H9 (cell line): ENCODE measurements at regions not wholly inside any gene's neighbourhood (a gene's known extent, or its start where the extent isn't known, plus 50 kb on each side); places are given as distances from the start of the nearest gene placed in this dataset.

Experiments
- DNase-seq: peaks from one replicate; pipeline ENCODE4 v3.0.0-alpha.2; 2017
- H2AFZ ChIP-seq: one replicate; pipeline ENCODE4 v1.6.1; 2013; ENCODE audit warnings: mild to moderate bottlenecking, low read length, control low read depth, moderate library complexity
- H2AK5ac ChIP-seq: 2 replicates; pipeline ENCODE4 v1.6.1; 2013; ENCODE audit warnings: low read length, control low read depth, mixed read lengths; ENCODE audit not compliant: insufficient read length
- H2BK120ac ChIP-seq: one replicate; pipeline ENCODE4 v1.6.1; 2013; ENCODE audit warnings: low read depth, mild to moderate bottlenecking, low read length, control low read depth, inconsistent platforms; ENCODE audit not compliant: poor library complexity, severe bottlenecking
- H2BK12ac ChIP-seq: 2 replicates; pipeline ENCODE4 v1.6.1; 2013; ENCODE audit warnings: low read length, control low read depth, mixed read lengths, low read depth; ENCODE audit not compliant: insufficient read length
- H2BK15ac ChIP-seq: 2 replicates; pipeline ENCODE4 v1.6.1; 2013; ENCODE audit warnings: low read depth, low read length, control low read depth
- H2BK20ac ChIP-seq: one replicate; pipeline ENCODE4 v1.6.1; 2013; ENCODE audit warnings: low read depth, mild to moderate bottlenecking, low read length, control low read depth, inconsistent platforms; ENCODE audit not compliant: poor library complexity, severe bottlenecking
- H2BK5ac ChIP-seq: 2 replicates; pipeline ENCODE4 v1.6.1; 2013; ENCODE audit warnings: low read length, control low read depth, mixed read lengths; ENCODE audit not compliant: insufficient read length
- H3K14ac ChIP-seq: 2 replicates; pipeline ENCODE4 v1.6.1; 2013; ENCODE audit warnings: low read length, control low read depth; ENCODE audit not compliant: insufficient read depth
- H3K18ac ChIP-seq: 2 replicates; pipeline ENCODE4 v1.6.1; 2013; ENCODE audit warnings: low read depth, mild to moderate bottlenecking, mixed read lengths, low read length, control low read depth; ENCODE audit not compliant: insufficient read length
- H3K23ac ChIP-seq: 2 replicates; pipeline ENCODE4 v1.6.1; 2013; ENCODE audit warnings: low read length, control low read depth, mixed read lengths, low read depth; ENCODE audit not compliant: insufficient read length
- H3K23me2 ChIP-seq: 2 replicates; pipeline ENCODE4 v1.6.1; 2013; ENCODE audit warnings: low read depth, mild to moderate bottlenecking, mixed read lengths, low read length, control low read depth; ENCODE audit not compliant: insufficient read length, poor library complexity, severe bottlenecking
- H3K27ac ChIP-seq: 2 replicates; pipeline ENCODE4 v1.5.1; 2013; ENCODE audit warnings: low read length, control low read depth, mixed read lengths, low read depth; ENCODE audit not compliant: insufficient read length
- H3K27me3 ChIP-seq: 2 replicates; pipeline ENCODE4 v1.6.1; 2013; ENCODE audit warnings: low read length, control low read depth, inconsistent platforms; ENCODE audit not compliant: insufficient read depth
- H3K4ac ChIP-seq: 2 replicates; pipeline ENCODE4 v1.6.1; 2013; ENCODE audit warnings: low read depth, mild to moderate bottlenecking, control low read depth, inconsistent platforms, low read length, moderate library complexity
- H3K4me1 ChIP-seq: 2 replicates; pipeline ENCODE4 v1.6.1; 2013; ENCODE audit warnings: low read length, control low read depth, inconsistent platforms; ENCODE audit not compliant: insufficient read depth
- H3K4me2 ChIP-seq: 2 replicates; pipeline ENCODE4 v1.6.1; 2013; ENCODE audit warnings: low read length, control low read depth, mixed read lengths; ENCODE audit not compliant: insufficient read length, insufficient read depth
- H3K56ac ChIP-seq: 2 replicates; pipeline ENCODE4 v1.6.1; 2013; ENCODE audit warnings: low read depth, mild to moderate bottlenecking, mixed read lengths, low read length, control low read depth; ENCODE audit not compliant: insufficient read length
- H3K79me1 ChIP-seq: 2 replicates; pipeline ENCODE4 v1.6.1; 2013; ENCODE audit warnings: low read depth, mild to moderate bottlenecking, moderate library complexity, low read length, control low read depth, inconsistent platforms; ENCODE audit not compliant: insufficient read depth, poor library complexity, severe bottlenecking
- H3K79me2 ChIP-seq: 2 replicates; pipeline ENCODE4 v1.6.1; 2013; ENCODE audit warnings: low read length, control low read depth, inconsistent platforms; ENCODE audit not compliant: insufficient read depth
- H3K9ac ChIP-seq: 2 replicates; pipeline ENCODE4 v1.6.1; 2013; ENCODE audit warnings: low read length, control low read depth, mixed read lengths; ENCODE audit not compliant: insufficient read length; ENCODE audit errors: extremely low read depth
- H3K9me3 ChIP-seq: one replicate; pipeline ENCODE4 v1.6.1; 2013; ENCODE audit warnings: low read depth, low read length, inconsistent platforms; ENCODE audit not compliant: control insufficient read depth
- H3T11ph ChIP-seq: one replicate; pipeline ENCODE4 v1.6.1; 2013; ENCODE audit warnings: mild to moderate bottlenecking, low read length, control low read depth, inconsistent platforms
- H4K20me1 ChIP-seq: one replicate; pipeline ENCODE4 v1.6.1; 2013; ENCODE audit not compliant: control insufficient read depth, insufficient read length, insufficient read depth
- H4K5ac ChIP-seq: 2 replicates; pipeline ENCODE4 v1.6.1; 2013; ENCODE audit warnings: low read depth, mild to moderate bottlenecking, mixed read lengths, low read length, control low read depth; ENCODE audit not compliant: insufficient read length
- H4K8ac ChIP-seq: replicated peaks from 2 replicates; pipeline ENCODE4 v1.6.1; 2013; ENCODE audit warnings: low read length, control low read depth, mixed read lengths, low read depth; ENCODE audit not compliant: insufficient read length
- H4K91ac ChIP-seq: 2 replicates; pipeline ENCODE4 v1.6.1; 2013; ENCODE audit warnings: low read depth, mild to moderate bottlenecking, moderate library complexity, mixed read lengths, low read length, control low read depth; ENCODE audit not compliant: insufficient read length
- H3K27ac Mint-ChIP-seq, 3 experiments: 2 replicates in 2 of 3; 3 replicates in 1 of 3; pipeline ENCODE4 v1.8.0; 2020 to 2021; ENCODE audit warnings: mixed read lengths in 3 of 3, mild to moderate bottlenecking in 1 of 3, moderate library complexity in 1 of 3
- H3K27me3 Mint-ChIP-seq: 2 replicates; pipeline ENCODE4 v1.8.0; 2021; ENCODE audit warnings: low read depth, mild to moderate bottlenecking, moderate library complexity, mixed read lengths
- H3K36me3 Mint-ChIP-seq, 3 experiments: 2 replicates in 2 of 3; 3 replicates in 1 of 3; pipeline ENCODE4 v1.8.0; 2020 to 2021; ENCODE audit warnings: low read depth in 3 of 3, mixed read lengths in 3 of 3; ENCODE audit not compliant: insufficient read depth in 1 of 3
- H3K4me1 Mint-ChIP-seq, 2 experiments: 2 replicates each; pipeline ENCODE4 v1.8.0; 2020; ENCODE audit warnings: mixed read lengths in 2 of 2
- H3K4me3 Mint-ChIP-seq, 2 experiments: 2 replicates in 1 of 2; 3 replicates in 1 of 2; pipeline ENCODE4 v1.8.0; 2020 to 2021; ENCODE audit warnings: mild to moderate bottlenecking in 2 of 2, mixed read lengths in 2 of 2, moderate library complexity in 1 of 2
- H3K9me3 Mint-ChIP-seq, 2 experiments: 2 replicates in 1 of 2; 3 replicates in 1 of 2; pipeline ENCODE4 v1.8.0; 2020; ENCODE audit warnings: mild to moderate bottlenecking in 2 of 2, mixed read lengths in 2 of 2, moderate library complexity in 1 of 2
- TF ChIP-seq, protein P1 (sequence below): fragments of 200-600 bp; sonication (generic); conservative IDR thresholded peaks from 3 replicates; pipeline ENCODE4 v1.8.0; 2021; ENCODE audit warnings: antibody characterized with exemption, mild to moderate bottlenecking

DNA sequence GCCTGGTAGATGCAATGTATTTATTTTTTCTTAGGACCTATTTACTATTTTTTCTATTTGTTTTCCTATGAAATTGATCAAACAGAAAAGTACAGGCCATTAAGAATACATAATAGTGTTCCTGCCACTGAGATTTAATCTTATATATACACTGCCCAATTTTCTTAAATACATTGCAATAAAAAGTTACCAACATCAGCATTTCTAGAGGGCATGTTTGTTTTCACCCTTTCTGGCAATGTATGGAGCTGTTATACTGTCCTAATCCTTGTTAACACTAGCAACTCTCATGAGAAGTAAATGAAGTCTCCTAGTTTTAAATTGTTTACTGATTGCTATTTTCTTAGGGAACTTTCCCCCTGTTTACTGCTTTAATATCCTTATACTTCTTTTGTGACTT lies 359.1 kb upstream of the SEMA3A start:
- Histone ChIP-seq H4K20me1 (no peaks in the 10 kb centered on the region), H2AK5ac (no peak overlapping the region), H2BK12ac (no peak overlapping the region), H2AFZ (no peak overlapping the region), H3K79me1 (no peaks in the 10 kb centered on the region), H3K9ac (no peak overlapping the region), H3K27me3 (no peaks in the 10 kb centered on the region), H3T11ph (no peak overlapping the region), H3K4me2 (no peak overlapping the region), H3K14ac (no peak overlapping the region), H2BK120ac (no peak overlapping the region), H4K5ac (no peak overlapping the region), H3K27ac (no peak overlapping the region), H3K56ac (no peak overlapping the region), H3K23me2 (no peaks in the 10 kb centered on the region), H3K9me3 (no peaks in the 10 kb centered on the region), H3K4me1 (no peaks in the 10 kb centered on the region), H2BK15ac (no peak overlapping the region), H2BK20ac (no peak overlapping the region), H2BK5ac (no peak overlapping the region), H3K4ac (no peak overlapping the region), H3K18ac (no peak overlapping the region), H3K79me2 (no peaks in the 10 kb centered on the region), H4K91ac (no peak overlapping the region), H3K23ac (no peak overlapping the region), H4K8ac (no peak overlapping the region)
- H3K36me3 Mint-ChIP-seq = peaks cover 6 to 15% (median 8%) of the 10 kb centered on the region in 3 experiments; a peak in 6 of 7 replicates
- TF ChIP-seq, protein P1, sequence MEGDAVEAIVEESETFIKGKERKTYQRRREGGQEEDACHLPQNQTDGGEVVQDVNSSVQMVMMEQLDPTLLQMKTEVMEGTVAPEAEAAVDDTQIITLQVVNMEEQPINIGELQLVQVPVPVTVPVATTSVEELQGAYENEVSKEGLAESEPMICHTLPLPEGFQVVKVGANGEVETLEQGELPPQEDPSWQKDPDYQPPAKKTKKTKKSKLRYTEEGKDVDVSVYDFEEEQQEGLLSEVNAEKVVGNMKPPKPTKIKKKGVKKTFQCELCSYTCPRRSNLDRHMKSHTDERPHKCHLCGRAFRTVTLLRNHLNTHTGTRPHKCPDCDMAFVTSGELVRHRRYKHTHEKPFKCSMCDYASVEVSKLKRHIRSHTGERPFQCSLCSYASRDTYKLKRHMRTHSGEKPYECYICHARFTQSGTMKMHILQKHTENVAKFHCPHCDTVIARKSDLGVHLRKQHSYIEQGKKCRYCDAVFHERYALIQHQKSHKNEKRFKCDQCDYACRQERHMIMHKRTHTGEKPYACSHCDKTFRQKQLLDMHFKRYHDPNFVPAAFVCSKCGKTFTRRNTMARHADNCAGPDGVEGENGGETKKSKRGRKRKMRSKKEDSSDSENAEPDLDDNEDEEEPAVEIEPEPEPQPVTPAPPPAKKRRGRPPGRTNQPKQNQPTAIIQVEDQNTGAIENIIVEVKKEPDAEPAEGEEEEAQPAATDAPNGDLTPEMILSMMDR = no peak
- H3K4me1 Mint-ChIP-seq = peaks cover 11 to 18% of the 10 kb centered on the region in 2 experiments
- no peaks in the 10 kb centered on the region for H3K27me3 Mint-ChIP-seq
- DNase-seq = no peak
- H3K27ac Mint-ChIP-seq = no peak overlapping the region; a peak in 1 of 7 replicates
- H3K4me3 Mint-ChIP-seq = no peak overlapping the region
- H3K9me3 Mint-ChIP-seq = peaks cover 9 to 11% of the 10 kb centered on the region in 2 experiments; a peak in 4 of 5 replicates
